ENCODE measurements at regions not wholly inside any gene's neighbourhood (a gene's known extent, or its start where the extent isn't known, plus 50 kb on each side); places are given as distances from the start of the nearest gene placed in this dataset.
A peak's percentile ranks its signal among the peaks of the same experiment; 100 is the strongest.

GRCh38 chr16:85275533-85276249 is 163.4 kb upstream of the CIBAR2 start:
- no peaks in the 10 kb centered on the region for H3K4me1 ChIP-seq (ENCODE audit: low read length)
- H3K27ac ChIP-seq (ENCODE audit: low read length): no peak overlapping the region
- H2AFZ ChIP-seq (ENCODE audit: low read depth, low read length): peak overlapping the region; percentile 54; the same call in 1 of the 2 replicates
- H3K4me2 ChIP-seq (ENCODE audit: low read length): 0 out of 2 replicates have a peak overlapping the region, but pooled peaks have one; percentile 40
- no peaks in the 10 kb centered on the region for H4K20me1 ChIP-seq (ENCODE audit: insufficient read depth, low read length)
- TF ChIP-seq CTCF (IDR thresholded peaks at IDR 0.05; ENCODE audit: low read depth, low read length) (peak; percentile 89), EZH2phosphoT487 (IDR thresholded peaks at IDR 0.05; ENCODE audit: low read depth) (no peak)
- H3K4me3 ChIP-seq (ENCODE audit: low read length): no peak overlapping the region
- H3K9me3 ChIP-seq (ENCODE audit: insufficient read depth, low read length): no peaks in the 10 kb centered on the region
- no peak overlapping the region for H3K9ac ChIP-seq (ENCODE audit: low read length)
- no peaks in the 10 kb centered on the region for H3K79me2 ChIP-seq (ENCODE audit: low read length)
- H3K36me3 ChIP-seq (replicated peaks; ENCODE audit: low read depth, low read length): no peaks in the 10 kb centered on the region
- peaks cover 10% of the 10 kb centered on the region; the same call in 1 of the 2 replicates for H3K27me3 ChIP-seq (ENCODE audit: low read depth, low read length)

- Histone ChIP-seq H4K20me1 (ENCODE audit: insufficient read depth, low read length) (no peaks in the 10 kb centered on the region), H3K4me2 (ENCODE audit: low read length) (no peak overlapping the region), H3K9me3 (ENCODE audit: insufficient read depth, low read length) (no peaks in the 10 kb centered on the region), H3K27me3 (ENCODE audit: low read depth, low read length) (peaks cover 11% of the 10 kb centered on the region; the same call in 1 of the 2 replicates), H3K36me3 (replicated peaks; ENCODE audit: low read depth, low read length) (no peaks in the 10 kb centered on the region), H2AFZ (ENCODE audit: low read depth, low read length) (no peak overlapping the region), H3K4me1 (ENCODE audit: low read length) (no peaks in the 10 kb centered on the region), H3K27ac (ENCODE audit: low read length) (no peak overlapping the region), H3K4me3 (ENCODE audit: low read length) (no peak overlapping the region), H3K79me2 (ENCODE audit: low read length) (no peaks in the 10 kb centered on the region), H3K9ac (ENCODE audit: low read length) (no peak overlapping the region)
- TF ChIP-seq EZH2phosphoT487 (IDR thresholded peaks at IDR 0.05; ENCODE audit: low read depth): no peak
- TF ChIP-seq CTCF (IDR thresholded peaks at IDR 0.05; ENCODE audit: low read depth, low read length): no peak
Measured at GRCh38 chr16:85276258-85276657, 164.0 kb upstream of the CIBAR2 start.

- H3K4me2 ChIP-seq (ENCODE audit: low read length): no peak overlapping the region
- no peak overlapping the region for H2AFZ ChIP-seq (ENCODE audit: low read depth, low read length)
- no peaks in the 10 kb centered on the region for H4K20me1 ChIP-seq (ENCODE audit: insufficient read depth, low read length)
- peaks cover 15% of the 10 kb centered on the region; the same call in 1 of the 2 replicates for H3K27me3 ChIP-seq (ENCODE audit: low read depth, low read length)
- TF ChIP-seq CTCF (IDR thresholded peaks at IDR 0.05; ENCODE audit: low read depth, low read length): no peak
- no peak for TF ChIP-seq EZH2phosphoT487 (IDR thresholded peaks at IDR 0.05; ENCODE audit: low read depth)
- no peak overlapping the region for H3K27ac ChIP-seq (ENCODE audit: low read length)
- H3K4me1 ChIP-seq (ENCODE audit: low read length): no peaks in the 10 kb centered on the region
- H3K9me3 ChIP-seq (ENCODE audit: insufficient read depth, low read length): no peaks in the 10 kb centered on the region
- no peak overlapping the region for H3K4me3 ChIP-seq (ENCODE audit: low read length)
- no peaks in the 10 kb centered on the region for H3K79me2 ChIP-seq (ENCODE audit: low read length)
- no peaks in the 10 kb centered on the region for H3K36me3 ChIP-seq (replicated peaks; ENCODE audit: low read depth, low read length)
- no peak overlapping the region for H3K9ac ChIP-seq (ENCODE audit: low read length)
Measured at GRCh38 chr16:85276721-85277120, 164.4 kb upstream of the CIBAR2 start.

GRCh38 chr16:85278839-85279238 is 166.6 kb upstream of the CIBAR2 start:
- Histone ChIP-seq H3K27ac (ENCODE audit: low read length) (no peak overlapping the region), H3K27me3 (ENCODE audit: low read depth, low read length) (peaks cover 10% of the 10 kb centered on the region; the same call in 1 of the 2 replicates), H3K9ac (ENCODE audit: low read length) (no peak overlapping the region), H3K4me3 (ENCODE audit: low read length) (no peak overlapping the region), H2AFZ (ENCODE audit: low read depth, low read length) (no peak overlapping the region), H3K4me1 (ENCODE audit: low read length) (no peaks in the 10 kb centered on the region), H4K20me1 (ENCODE audit: insufficient read depth, low read length) (no peaks in the 10 kb centered on the region), H3K79me2 (ENCODE audit: low read length) (no peaks in the 10 kb centered on the region), H3K9me3 (ENCODE audit: insufficient read depth, low read length) (no peaks in the 10 kb centered on the region), H3K36me3 (replicated peaks; ENCODE audit: low read depth, low read length) (no peaks in the 10 kb centered on the region), H3K4me2 (ENCODE audit: low read length) (no peak overlapping the region)
- TF ChIP-seq EZH2phosphoT487 (IDR thresholded peaks at IDR 0.05; ENCODE audit: low read depth): no peak
- TF ChIP-seq CTCF (IDR thresholded peaks at IDR 0.05; ENCODE audit: low read depth, low read length): no peak
